Fibroblast of lung (primary cell): ENCODE measurements at regions not wholly inside any gene's neighbourhood (a gene's known extent, or its start where the extent isn't known, plus 50 kb on each side); places are given as distances from the start of the nearest gene placed in this dataset.

Experiments
- CTCF ChIP-seq, 2 donors: IDR thresholded peaks in 1 of 2; conservative IDR thresholded peaks in 1 of 2; 1 replicate in 1 of 2; 2 replicates in 1 of 2; pipeline ENCODE4 v1.5.1; 2011 to 2012; ENCODE audit warnings: low read length in 2 of 2, control low read depth in 1 of 2, inconsistent platforms in 1 of 2, low read depth in 1 of 2, mild to moderate bottlenecking in 1 of 2
- EZH2 ChIP-seq: IDR thresholded peaks from 2 replicates; pipeline ENCODE4 v1.5.1; 2012; ENCODE audit warnings: low read length, control low read depth, mild to moderate bottlenecking; ENCODE audit errors: missing control alignments

- TF ChIP-seq CTCF (conservative IDR thresholded peaks at IDR 0.05 in 1 of 2, IDR thresholded peaks at IDR 0.05 in 1 of 2; ENCODE audit: low read depth in 1 of 2, low read length in 2 of 2): no peak
- TF ChIP-seq EZH2: no peak
These were observed 50.7 kb upstream of the SCG2 start for GRCh38 chr2:223652902-223653301.
